ENCODE measurements at regions not wholly inside any gene's neighbourhood (a gene's known extent, or its start where the extent isn't known, plus 50 kb on each side); places are given as distances from the start of the nearest gene placed in this dataset.

DNA sequence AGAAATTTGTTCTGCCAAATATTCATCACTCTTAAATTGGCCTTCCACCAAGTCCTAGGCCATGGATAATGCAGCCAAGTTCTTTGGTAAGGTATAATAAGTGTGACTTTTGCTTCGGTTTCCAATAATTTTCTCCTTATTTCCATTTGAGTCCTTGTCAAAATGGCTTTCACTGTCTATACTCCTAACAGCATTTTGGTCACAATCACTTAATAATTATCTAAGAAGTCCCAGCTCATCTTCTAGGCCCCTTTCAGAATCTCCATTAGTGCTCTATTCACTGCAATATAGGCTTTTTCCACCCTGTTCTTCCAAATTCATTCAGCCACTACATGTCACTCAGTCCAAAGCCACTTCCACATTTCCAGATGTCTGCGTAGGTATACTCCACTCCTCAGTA lies 51.0 kb upstream of the SPIN4 start:
- Histone ChIP-seq H3K4me3 (ENCODE audit: extremely low read depth in 1 of 4, insufficient read depth in 2 of 4, low read depth in 3 of 4, low read length in 4 of 4) (no peak overlapping the region), H3K23ac (ENCODE audit: insufficient read length) (no peak overlapping the region), H3K36me3 (ENCODE audit: control insufficient read depth in 2 of 4, insufficient read depth in 4 of 4, low read length in 3 of 4) (peaks cover 0 to 3% (median 0%) of the 10 kb centered on the region in 4 experiments; a peak in 1 of 8 replicates), H4K8ac (ENCODE audit: extremely low read depth, insufficient read depth, low read length) (no peak overlapping the region), H2BK12ac (ENCODE audit: low read depth, low read length) (no peak overlapping the region), H3K27me3 (replicated peaks in 1 of 4; ENCODE audit: control insufficient read depth in 3 of 4, extremely low read depth in 1 of 4, insufficient read depth in 3 of 4, low read length in 3 of 4) (no peaks in the 10 kb centered on the region), H3K4ac (replicated peaks; ENCODE audit: insufficient read length, low read depth, low read length) (no peak overlapping the region), H2BK5ac (ENCODE audit: low read depth, low read length) (no peak overlapping the region), H3K4me1 (replicated peaks in 1 of 4; ENCODE audit: control insufficient read depth in 3 of 4, insufficient read depth in 4 of 4, low read length in 3 of 4) (no peaks in the 10 kb centered on the region), H2BK20ac (ENCODE audit: low read length) (no peak overlapping the region), H2BK15ac (ENCODE audit: low read length) (no peak overlapping the region), H3K9ac (replicated peaks in 1 of 4; ENCODE audit: extremely low read depth in 1 of 4, low read depth in 3 of 4, low read length in 3 of 4) (no peak overlapping the region), H3K18ac (ENCODE audit: extremely low read depth, low read length) (no peak overlapping the region), H3K23me2 (ENCODE audit: low read depth, low read length) (no peaks in the 10 kb centered on the region), H3K4me2 (ENCODE audit: insufficient read depth in 1 of 2, low read depth in 2 of 2, low read length in 2 of 2) (no peak overlapping the region), H2AFZ (ENCODE audit: low read length) (no peak overlapping the region), H3K79me1 (ENCODE audit: low read depth, low read length) (no peaks in the 10 kb centered on the region), H3K14ac (ENCODE audit: insufficient read length) (no peak overlapping the region), H3K9me3 (ENCODE audit: insufficient read depth in 2 of 2, low read depth in 1 of 2, low read length in 1 of 2) (peaks cover 0 to 4% of the 10 kb centered on the region in 2 experiments; a peak in 1 of 4 replicates), H4K91ac (replicated peaks; ENCODE audit: insufficient read length, low read length) (no peak overlapping the region), H2BK120ac (replicated peaks; ENCODE audit: low read depth, low read length) (no peak overlapping the region), H3K56ac (replicated peaks; ENCODE audit: insufficient read length, low read depth, low read length) (no peak overlapping the region), H4K5ac (ENCODE audit: insufficient read length, low read depth, low read length) (no peak overlapping the region), H3K27ac (ENCODE audit: low read depth, low read length) (no peak overlapping the region), H2AK5ac (ENCODE audit: low read depth, low read length) (no peak overlapping the region), H4K20me1 (replicated peaks in 1 of 2; ENCODE audit: control insufficient read depth in 1 of 2, insufficient read depth in 2 of 2, low read length in 2 of 2) (no peaks in the 10 kb centered on the region), H3K79me2 (ENCODE audit: control insufficient read depth in 1 of 2, insufficient read depth in 2 of 2, low read length in 2 of 2) (no peaks in the 10 kb centered on the region)
- no peak for DNase-seq (ENCODE audit: low read depth in 1 of 2, low spot score in 2 of 2)
- no peak for TF ChIP-seq KDM1A (IDR thresholded peaks at IDR 0.05; ENCODE audit: borderline replicate concordance, low read length)
- no peak for TF ChIP-seq EP300 (IDR thresholded peaks at IDR 0.05; ENCODE audit: borderline replicate concordance in 1 of 2, low read depth in 2 of 2, low read length in 2 of 2)
- 91% methylated on average over 2 of the region's 2 CpGs; no CpG with 5 or more reads in 1 of the 2 experiments for WGBS, 2 experiments (ENCODE audit: extremely low coverage in 1 of 2, insufficient coverage in 1 of 2, insufficient read length in 1 of 2, insufficient replicate concordance in 2 of 2, low coverage in 1 of 2, low lambda C conversion rate in 2 of 2, missing lambda C conversion rate in 1 of 2)
- CTCF ChIA-PET (ENCODE audit: partially characterized antibody) = no interaction called here
- FAIRE-seq = no peak
- POLR2A ChIA-PET (ENCODE audit: partially characterized antibody) = no interaction called here
